Gastrocnemius medialis (tissue), 4 donors: ENCODE measurements at regions not wholly inside any gene's neighbourhood (a gene's known extent, or its start where the extent isn't known, plus 50 kb on each side); places are given as distances from the start of the nearest gene placed in this dataset.

ENCODE experiments used
- ATAC-seq, 2 donors: fragments of 150-250 bp; one replicate each; pipeline ENCODE4 v1.9.1; 2016
- DNase-seq, 2 donors: peaks; one replicate each; pipeline ENCODE4 v3.0.0-alpha.2; 2019
- H3K27ac ChIP-seq, 4 donors: fragments of 200-600 bp; sonication (generic); 1 replicate in 1 of 4; 2 replicates in 3 of 4; pipeline ENCODE4 v1.5.1; 2016 to 2018; ENCODE audit warnings: mild to moderate bottlenecking in 2 of 4, moderate library complexity in 1 of 4
- H3K27me3 ChIP-seq, 3 donors: fragments of 200-600 bp; sonication (generic) in 2 of 3; 1 replicate in 1 of 3; 2 replicates in 2 of 3; pipeline versions ENCODE4 v1.5.1 to v1.6.0; 2016 to 2019; ENCODE audit warnings: mild to moderate bottlenecking in 1 of 3, moderate library complexity in 1 of 3
- H3K36me3 ChIP-seq, 2 donors: fragments of 200-600 bp; sonication (generic) in 1 of 2; one replicate each; pipeline ENCODE4 v1.5.1; 2017 to 2018
- H3K4me1 ChIP-seq, 2 donors: fragments of 200-600 bp; sonication (generic) in 1 of 2; one replicate each; pipeline ENCODE4 v1.5.1; 2016 to 2017; ENCODE audit warnings: mild to moderate bottlenecking in 2 of 2
- H3K4me3 ChIP-seq, 4 donors: fragments of 200-600 bp; sonication (generic) in 3 of 4; 1 replicate in 1 of 4; 2 replicates in 3 of 4; pipeline ENCODE4 v1.5.1; 2016 to 2019; ENCODE audit warnings: mild to moderate bottlenecking in 2 of 4
- H3K9me3 ChIP-seq, 3 donors: fragments of 200-600 bp; sonication (generic) in 2 of 3; 1 replicate in 1 of 3; 2 replicates in 2 of 3; pipeline ENCODE4 v1.5.1; 2016 to 2019
- CTCF ChIP-seq, 5 experiments: fragments of 450-650 bp in 3 of 5; fragments of 200-600 bp in 2 of 5; sonication (generic) in 2 of 5; IDR thresholded peaks in 4 of 5; conservative IDR thresholded peaks in 1 of 5; 1 replicate in 4 of 5; 2 replicates in 1 of 5; pipeline ENCODE4 v1.5.1; 2016 to 2019; ENCODE audit warnings: antibody characterized with exemption in 5 of 5, mild to moderate bottlenecking in 3 of 5, moderate library complexity in 3 of 5
- POLR2A ChIP-seq, 2 donors: fragments of 450-650 bp; IDR thresholded peaks; one replicate each; pipeline ENCODE4 v1.6.1; 2017; ENCODE audit warnings: antibody characterized with exemption in 2 of 2, mild to moderate bottlenecking in 2 of 2, moderate library complexity in 2 of 2
- in situ Hi-C, 4 donors: fragments of 200-750 bp; cut with MboI; loops; one replicate each; pipeline versions ENCODE4 v1.15.0 to v1.8.0; 2017; ENCODE audit warnings: low sequenced_read_pairs in 4 of 4
- intact Hi-C: fragments of 100-400 bp; cut with DNase I; formaldehyde crosslinking; loops from one replicate; pipeline ENCODE4 v1.15.1; 2023; ENCODE audit warnings: low total_unique reads

- Histone ChIP-seq H3K4me3 (peak overlapping the region; percentile 72 to 87 (median 78)), H3K4me1 (peaks cover 75 to 82% of the 10 kb centered on the region in 2 donors), H3K9me3 (no peaks in the 10 kb centered on the region), H3K36me3 (no peaks in the 10 kb centered on the region), H3K27me3 (no peaks in the 10 kb centered on the region), H3K27ac (peak overlapping the region; percentile 85 to 96 (median 89))
- ATAC-seq (no peak), DNase-seq (no peak)
- TF ChIP-seq POLR2A (IDR thresholded peaks at IDR 0.05) (no peak), CTCF (IDR thresholded peaks at IDR 0.05 in 4 of 5, conservative IDR thresholded peaks at IDR 0.05 in 1 of 5) (no peak)
- in situ Hi-C loops: no loop called here
- intact Hi-C loops: no loop called here
Measured at GRCh38 chr17:77375108-77375916, 234.5 kb downstream of the SEC14L1 start.

GRCh38 chr17:77375917-77376651 lies 235.3 kb downstream of the SEC14L1 start:
- Histone ChIP-seq H3K4me1 (peaks cover 75 to 82% of the 10 kb centered on the region in 2 donors), H3K9me3 (no peaks in the 10 kb centered on the region), H3K4me3 (peak overlapping the region in 1 of 4 donors; percentile 87), H3K36me3 (no peaks in the 10 kb centered on the region), H3K27ac (peak overlapping the region in 3 of 4 donors; percentile 2 to 96 (median 92)), H3K27me3 (no peaks in the 10 kb centered on the region)
- DNase-seq: no peak
- no peak for ATAC-seq
- TF ChIP-seq POLR2A (IDR thresholded peaks at IDR 0.05): no peak
- TF ChIP-seq CTCF (IDR thresholded peaks at IDR 0.05 in 4 of 5, conservative IDR thresholded peaks at IDR 0.05 in 1 of 5): no peak
- intact Hi-C loops (no loop called here), in situ Hi-C loops (no loop called here)

- peak in 1 of 2 donors; percentile 2 for ATAC-seq
- H3K9me3 ChIP-seq: no peaks in the 10 kb centered on the region
- DNase-seq: no peak
- TF ChIP-seq CTCF (IDR thresholded peaks at IDR 0.05 in 4 of 5, conservative IDR thresholded peaks at IDR 0.05 in 1 of 5) (no peak), POLR2A (IDR thresholded peaks at IDR 0.05) (no peak)
- in situ Hi-C loops: no loop called here
- no peaks in the 10 kb centered on the region for H3K36me3 ChIP-seq
- no peak overlapping the region for H3K4me3 ChIP-seq
- intact Hi-C loops: no loop called here
- H3K27ac ChIP-seq: peak overlapping the region in 3 of 4 donors; percentile 2 to 96 (median 92)
- peaks cover 68 to 82% of the 10 kb centered on the region in 2 donors for H3K4me1 ChIP-seq
- H3K27me3 ChIP-seq: no peaks in the 10 kb centered on the region
Measured at GRCh38 chr17:77376795-77377709, 236.3 kb downstream of the SEC14L1 start.

- ATAC-seq: no peak
- H3K36me3 ChIP-seq: no peaks in the 10 kb centered on the region
- H3K27me3 ChIP-seq: no peaks in the 10 kb centered on the region
- H3K27ac ChIP-seq: peak overlapping the region in 2 of 4 donors; percentile 46 to 96
- peaks cover 60 to 83% of the 10 kb centered on the region in 2 donors for H3K4me1 ChIP-seq
- no peak overlapping the region for H3K4me3 ChIP-seq
- DNase-seq: no peak
- in situ Hi-C loops (no loop called here), intact Hi-C loops (no loop called here)
- no peaks in the 10 kb centered on the region for H3K9me3 ChIP-seq
- no peak for TF ChIP-seq CTCF (IDR thresholded peaks at IDR 0.05 in 4 of 5, conservative IDR thresholded peaks at IDR 0.05 in 1 of 5)
- no peak for TF ChIP-seq POLR2A (IDR thresholded peaks at IDR 0.05)
Measured at GRCh38 chr17:77377710-77378235, 237.0 kb downstream of the SEC14L1 start.
